GDM1 (cell line): ENCODE measurements at regions not wholly inside any gene's neighbourhood (a gene's known extent, or its start where the extent isn't known, plus 50 kb on each side); places are given as distances from the start of the nearest gene placed in this dataset.

Source experiments
- DNase-seq: peaks from one replicate; lab custom pipeline; 2025; lab: John Stamatoyannopoulos, UW

DNA sequence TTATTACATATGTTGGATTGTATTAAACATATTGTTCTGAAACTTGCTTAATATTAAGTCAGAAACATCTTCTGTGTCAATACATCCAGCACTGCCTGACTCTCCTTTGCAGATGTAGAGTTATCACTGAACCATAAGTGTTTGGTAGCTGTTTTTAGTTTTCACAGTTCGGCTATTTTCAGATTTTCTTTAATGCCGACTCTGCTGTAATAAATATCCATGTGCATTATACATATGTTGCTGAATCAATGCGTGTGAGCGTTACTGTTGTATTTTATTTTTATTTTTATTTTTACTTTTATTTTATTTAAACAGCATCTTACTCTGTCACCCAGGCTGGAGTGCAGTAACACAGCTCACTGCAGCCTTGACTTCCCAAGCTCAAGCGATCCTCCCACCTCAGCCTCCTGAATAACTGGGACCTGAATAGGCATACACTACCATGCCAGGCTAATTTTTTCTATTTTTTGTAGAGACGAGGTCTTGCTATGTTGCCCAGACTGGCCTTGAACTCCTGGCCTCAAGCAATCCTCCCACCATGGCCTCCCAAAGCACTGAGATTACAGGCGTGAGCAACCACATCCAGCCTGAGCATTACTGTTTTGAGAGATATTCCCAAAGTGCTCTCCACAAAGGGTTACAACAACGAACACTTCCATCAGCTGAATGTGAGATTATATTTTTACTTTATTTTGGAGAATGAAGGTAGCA is 50.7 kb upstream of the NOCT start:
- no peak for DNase-seq

DNA sequence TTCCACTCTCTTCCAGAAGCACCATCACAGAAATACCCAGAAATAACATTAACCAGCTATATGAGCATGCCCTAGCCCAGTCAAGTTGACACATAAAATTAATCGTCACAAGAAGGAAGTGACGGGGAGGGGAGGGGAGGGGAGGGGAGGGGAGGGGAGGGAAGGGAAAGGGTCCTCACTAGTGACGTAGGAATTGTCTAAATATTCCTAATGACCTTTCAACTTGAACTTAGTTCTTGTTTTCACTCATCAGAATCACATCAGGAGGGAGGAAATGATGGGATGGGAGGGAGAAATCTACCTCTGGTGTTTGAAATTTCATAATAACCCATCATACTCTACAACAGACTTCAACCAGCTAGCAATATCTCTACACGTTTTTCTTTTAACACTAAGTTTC is 52.2 kb upstream of the NOCT start:
- no peak for DNase-seq

DNA sequence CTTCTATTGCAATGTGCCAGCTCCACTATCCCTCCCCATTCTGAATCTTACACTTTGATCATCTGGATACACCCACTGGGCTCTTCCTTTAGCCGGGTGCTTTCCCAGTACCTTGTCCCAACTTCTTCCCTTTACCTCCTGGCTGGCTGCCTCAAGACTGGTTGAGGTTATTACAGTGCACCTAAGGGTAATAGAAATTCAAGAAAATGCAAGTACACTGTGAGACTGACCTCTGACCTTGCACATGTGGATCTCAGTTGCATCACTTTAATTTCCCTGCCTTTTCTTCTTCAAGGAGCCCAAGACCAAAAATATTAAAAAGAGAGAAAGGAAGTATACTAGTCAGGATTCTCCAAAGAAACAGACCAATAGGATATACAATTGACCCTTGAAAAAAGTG is 53.9 kb upstream of the NOCT start:
- no peak for DNase-seq

DNA sequence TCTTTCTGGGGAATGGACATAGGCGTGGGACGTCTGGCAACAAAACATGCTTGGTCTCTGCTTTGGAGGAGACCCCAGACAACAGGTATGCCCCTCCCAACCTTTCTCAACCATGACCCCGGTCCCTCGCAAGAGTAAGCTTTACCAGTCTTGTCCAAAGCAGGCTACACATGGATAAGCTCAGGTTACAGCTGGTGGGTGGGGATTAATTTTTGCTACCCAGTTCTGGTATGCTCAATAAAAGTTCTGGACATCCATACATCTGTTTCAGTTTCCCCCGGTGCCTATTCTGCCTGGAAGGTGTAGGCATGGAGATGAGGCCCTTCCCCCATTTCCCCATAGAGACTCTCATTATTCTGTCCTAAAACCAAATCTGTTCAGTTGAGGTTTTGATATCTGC is 54.5 kb upstream of the NOCT start:
- DNase-seq, result no peak

DNA sequence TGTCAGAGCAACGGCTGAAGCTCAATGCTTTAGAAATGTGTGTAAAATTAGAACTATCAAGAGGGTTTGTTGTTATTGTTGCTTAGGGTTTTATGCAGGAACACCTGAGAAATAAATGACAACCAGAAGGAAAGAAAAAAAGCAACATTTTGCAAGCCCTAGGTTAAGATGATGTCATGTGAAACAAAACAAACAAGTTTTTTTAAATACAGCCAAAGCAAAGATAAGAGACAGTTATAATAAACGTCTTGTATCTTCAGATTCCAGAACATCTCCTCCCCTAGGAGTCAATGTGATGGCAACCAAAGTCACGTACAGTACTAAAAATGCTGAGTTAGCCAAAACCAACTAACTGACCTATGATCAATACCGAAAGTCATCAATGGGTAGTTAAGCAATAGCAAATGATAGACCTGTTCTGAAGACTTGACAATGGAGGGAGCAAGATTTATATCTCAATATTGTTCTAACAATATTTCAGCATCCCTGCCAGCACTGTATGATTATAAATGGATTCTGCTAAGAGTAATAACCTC is 55.3 kb upstream of the NOCT start:
- no peak for DNase-seq

DNA sequence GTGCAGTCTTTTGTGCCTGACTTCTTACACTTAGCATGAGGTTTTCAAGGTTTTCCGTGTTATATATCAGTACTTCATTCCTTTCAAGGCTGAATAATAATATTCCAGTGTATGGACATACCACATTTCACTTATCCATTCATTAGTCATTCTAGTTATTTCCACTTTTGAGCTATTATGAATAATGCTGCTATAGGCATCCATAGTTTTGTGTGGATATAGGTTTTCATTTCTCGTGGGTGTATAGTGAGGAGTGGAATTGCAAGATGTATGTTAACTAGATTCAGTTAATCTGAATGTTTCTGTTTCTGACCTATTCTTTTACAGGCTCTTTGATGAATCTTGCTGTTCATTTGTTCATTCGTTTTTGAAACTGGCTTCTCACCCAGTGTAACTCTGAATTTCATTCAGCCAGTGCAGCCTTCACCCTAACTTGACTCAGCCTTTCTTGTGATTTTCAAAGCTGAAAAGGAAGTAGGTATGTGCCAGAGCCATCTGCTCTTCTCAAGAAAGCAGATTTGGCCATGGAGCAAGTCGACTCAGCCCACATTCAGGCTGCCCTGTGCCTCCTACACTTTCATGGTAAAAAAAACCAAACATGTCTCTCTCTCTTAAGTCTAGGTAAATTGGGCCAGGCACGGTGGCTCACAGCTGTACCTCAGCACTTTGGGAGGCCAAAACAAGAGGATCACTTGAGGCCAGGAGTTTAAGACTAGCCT is 56.3 kb upstream of the NOCT start:
- no peak for DNase-seq

DNA sequence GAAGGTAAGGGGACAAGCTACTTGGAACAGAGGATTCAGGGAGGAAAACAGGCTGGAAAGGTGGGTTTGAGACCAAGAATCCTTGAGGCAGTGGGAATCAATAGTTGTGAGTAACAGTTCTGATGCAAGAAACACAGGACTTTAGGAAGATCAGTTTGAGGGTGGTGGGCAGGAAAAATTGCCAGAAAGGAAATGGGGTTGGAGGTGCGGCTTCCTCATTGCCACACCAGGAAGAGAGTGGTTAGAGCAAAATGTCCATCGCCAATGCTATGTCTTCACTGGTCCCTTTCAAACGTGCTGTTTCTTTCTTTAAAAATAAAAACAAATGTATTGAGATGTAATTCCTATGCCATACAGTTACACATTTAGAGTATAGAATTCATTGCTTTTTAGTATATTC is 57.1 kb upstream of the NOCT start:
- peak; percentile 4 for DNase-seq

DNA sequence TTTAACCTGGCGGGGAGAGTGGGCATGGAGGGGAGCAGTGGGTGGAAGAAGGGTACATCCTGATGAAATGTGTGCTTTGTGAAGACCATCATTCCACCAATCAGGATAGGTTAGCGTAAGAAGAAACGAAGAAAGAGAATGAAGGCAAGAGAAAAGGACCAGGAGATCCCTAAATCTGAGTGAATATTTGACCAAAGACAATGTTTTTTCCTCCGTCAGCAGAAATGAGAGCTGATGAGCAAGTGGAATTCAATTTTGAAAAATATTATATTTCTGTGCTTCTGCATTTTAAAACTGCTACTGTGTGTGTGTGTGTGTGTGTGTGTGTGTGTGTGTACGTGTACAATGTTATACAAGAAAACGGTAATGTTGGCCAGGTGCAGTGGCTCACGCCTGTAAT is 58.3 kb upstream of the NOCT start:
- no peak for DNase-seq

DNA sequence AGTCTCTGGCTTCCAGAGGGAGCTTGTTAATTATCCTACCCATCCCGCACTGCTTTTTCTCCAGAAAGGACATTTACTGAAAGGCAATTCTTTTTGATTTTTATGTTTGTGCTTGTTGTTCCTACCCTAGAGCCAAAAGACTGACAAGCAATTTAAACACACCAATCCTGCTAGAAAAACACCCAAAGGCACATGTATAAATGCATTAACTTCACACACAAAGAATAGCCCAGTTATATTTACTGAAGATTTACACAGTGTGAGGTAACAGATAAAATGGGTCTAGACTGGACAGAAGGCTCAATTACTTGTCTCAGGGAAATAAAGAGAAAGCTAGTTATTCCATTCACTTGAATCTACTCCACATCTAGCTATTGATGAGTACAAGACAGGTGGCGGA is 61.2 kb upstream of the NOCT start:
- no peak for DNase-seq

DNA sequence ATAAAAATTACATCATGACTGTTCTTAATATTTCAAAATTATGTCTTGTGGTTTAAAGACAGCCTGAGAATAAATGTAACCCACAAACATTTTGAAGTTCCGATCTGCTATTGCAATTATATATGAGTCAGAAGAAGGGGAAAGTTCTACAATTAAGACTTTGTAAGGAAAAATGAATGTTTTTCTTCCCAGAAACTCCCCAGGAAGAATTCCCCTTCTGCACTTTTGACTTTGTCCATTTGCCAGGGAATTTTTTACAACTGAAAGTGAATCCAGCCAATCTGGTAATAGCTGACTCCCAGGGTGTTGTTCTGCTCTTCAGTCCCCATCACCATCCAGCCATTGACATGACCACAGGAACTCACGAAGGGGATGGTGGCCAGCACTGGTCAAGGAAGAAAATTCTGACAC is 61.6 kb upstream of the NOCT start:
- no peak for DNase-seq

DNA sequence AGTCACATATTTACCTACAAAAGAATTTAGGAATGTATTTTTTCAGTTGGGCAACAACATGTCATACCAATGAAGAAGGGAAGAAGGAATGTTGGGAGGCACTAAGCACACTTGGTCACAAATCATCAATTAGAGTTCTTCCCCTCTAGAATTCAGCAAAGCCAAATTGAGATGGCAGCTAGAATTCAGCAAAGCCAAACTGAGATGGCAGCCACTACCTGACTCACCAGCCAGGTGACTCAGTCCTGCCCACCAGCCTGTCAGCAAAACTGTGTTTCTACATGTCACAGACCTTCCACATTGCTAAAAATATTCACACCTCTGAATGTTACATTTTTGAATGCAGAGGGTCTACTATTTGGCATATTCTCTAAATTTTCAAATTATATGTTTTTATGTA is 63.2 kb upstream of the NOCT start:
- no peak for DNase-seq

DNA sequence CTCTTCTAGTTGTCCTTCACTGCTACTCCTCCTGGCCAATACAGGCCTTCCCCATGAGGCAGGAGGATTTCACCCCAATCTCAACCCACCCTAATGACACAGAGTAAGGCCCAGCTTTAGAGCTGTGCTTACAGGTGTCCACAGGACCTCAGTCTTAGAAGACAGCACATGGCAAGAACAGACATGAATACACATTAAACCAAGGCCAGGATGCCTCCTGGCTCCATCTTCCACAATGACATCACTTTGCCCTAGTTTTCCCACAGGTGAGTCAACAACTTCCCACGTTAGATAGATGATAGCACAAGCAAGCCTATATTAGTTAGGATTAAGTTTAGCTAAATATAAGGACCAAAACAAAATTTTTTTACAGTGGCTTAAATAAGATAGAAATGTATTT is 63.8 kb upstream of the NOCT start:
- no peak for DNase-seq

DNA sequence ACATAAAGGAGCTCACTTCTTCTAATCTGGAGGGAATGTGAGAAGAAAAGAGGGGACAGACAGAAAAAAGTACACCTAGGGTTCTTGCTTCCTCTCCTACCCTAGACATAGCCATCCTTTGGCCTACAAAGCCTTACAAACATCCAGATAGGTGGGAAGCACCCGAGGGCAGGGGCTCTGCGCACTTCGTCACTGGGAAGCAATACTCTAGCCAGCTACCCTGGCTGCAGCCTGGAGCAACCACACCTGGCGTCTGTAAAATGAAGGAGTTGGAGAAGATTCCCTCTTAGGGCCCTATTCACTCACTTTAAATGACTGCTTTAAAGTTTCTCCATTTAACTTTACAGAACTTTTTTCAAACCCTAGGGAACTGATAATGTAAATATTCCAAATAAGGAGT is 65.7 kb upstream of the NOCT start:
- no peak for DNase-seq

DNA sequence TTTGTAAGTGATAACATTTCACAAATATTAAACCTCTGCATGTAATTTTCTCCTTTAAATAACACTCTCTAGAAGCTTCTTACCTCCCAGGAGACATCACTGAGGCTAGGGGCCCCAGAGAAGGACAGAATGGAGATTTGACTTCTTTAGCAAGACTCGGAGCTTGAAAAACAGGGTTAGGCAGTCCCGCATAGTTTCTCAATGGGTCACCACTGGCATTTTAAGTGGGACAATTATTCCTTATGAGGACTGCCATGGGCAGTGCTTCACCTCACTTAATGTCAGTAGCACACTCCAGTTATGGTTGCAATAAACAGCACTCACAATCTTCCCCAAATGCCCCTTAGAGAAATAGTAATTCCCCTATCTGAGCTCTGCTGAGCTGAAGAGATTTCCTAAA is 66.7 kb upstream of the NOCT start:
- DNase-seq, result no peak

DNA sequence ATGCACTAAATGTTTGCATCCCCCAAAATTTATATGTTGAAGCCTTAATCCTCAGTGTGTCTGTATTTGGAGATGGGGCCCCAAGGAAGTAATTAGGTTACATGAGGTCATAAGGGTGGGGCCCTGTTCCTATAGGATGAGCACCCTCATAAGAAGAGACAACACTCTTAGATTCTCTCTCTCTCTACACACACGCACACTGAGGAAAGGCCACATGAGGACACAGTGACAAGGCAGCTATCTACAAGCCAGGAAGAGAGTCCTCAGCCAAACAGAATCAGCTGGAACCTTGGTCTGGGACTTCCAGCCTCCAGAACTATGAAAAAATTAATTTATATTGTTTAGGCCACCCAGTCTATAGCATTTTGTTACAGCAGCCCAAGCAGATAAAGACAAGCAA is 69.3 kb upstream of the NOCT start:
- no peak for DNase-seq

DNA sequence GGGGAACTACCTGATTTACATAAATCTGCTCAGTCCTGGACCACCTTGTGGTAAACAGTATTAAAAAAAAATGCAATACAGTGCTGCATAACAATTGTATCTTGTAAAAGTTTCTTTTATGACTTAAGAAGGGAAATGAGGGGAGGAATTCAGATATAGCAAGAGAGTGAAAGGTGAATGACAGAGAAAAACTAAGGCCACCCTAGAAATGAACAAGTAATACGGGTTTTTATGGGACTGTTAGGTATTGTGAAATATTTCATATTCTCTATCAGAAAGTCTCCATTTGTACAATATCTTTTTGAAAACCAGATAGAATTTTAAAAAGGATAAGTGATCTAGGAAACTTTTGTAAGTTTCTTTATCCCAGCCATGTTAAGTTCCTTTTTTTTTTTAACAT is 69.7 kb upstream of the NOCT start:
- DNase-seq, result no peak

DNA sequence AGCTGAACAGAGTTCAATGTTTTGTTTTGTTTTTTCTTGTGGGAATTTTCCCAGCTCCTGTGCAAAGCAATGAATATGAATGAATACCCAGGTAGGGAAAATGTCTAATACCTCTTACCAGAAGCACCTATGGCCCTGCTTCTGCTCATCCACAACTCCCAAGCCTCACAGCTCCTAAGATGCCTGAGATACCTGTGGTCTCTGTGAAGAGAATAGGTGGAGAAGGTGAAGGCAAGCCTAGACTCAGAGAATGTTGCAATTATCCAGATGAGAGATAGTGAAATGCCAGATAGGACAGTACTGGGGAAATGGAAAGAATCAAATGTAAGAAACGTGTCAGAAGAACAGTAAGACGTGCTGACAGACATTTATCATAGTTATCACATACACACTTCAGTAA is 70.2 kb upstream of the NOCT start:
- no peak for DNase-seq

DNA sequence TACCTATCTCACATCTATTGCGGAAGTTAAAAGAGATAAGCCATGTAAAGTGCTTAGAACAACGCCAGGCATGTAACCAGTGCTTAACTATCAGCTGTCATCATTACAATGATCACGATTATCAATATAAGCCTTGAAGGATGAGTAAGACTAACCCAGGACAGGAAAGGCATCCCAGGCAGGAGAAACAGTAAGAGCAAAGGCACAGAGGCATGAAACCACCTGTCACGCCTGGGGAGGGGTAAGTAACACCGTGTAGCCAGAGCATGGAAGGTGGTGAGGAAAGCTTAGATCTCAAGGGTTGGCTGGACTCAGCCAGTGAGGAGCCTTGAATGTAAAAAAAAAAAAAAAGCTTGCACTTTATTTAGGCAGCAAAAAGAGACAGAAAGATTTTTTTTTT is 71.7 kb upstream of the NOCT start:
- no peak for DNase-seq

DNA sequence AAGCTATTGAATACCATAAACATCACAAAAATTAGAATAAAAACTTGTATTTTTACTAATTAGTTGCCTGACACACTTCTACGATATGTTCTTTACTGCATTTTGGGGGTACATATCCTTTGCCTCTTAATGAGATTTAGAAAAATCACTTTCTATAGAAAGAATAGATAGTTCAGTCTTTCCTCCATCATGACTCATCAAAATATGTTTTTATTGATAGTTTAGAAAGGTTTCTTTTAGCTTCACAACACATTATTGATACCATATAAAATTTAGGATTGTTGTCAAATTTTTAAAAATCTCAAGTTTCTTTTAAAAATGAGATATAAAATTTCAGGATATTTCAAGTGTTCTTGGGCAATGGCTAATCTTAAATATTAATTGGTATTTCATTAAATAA is 74.5 kb upstream of the NOCT start:
- no peak for DNase-seq

DNA sequence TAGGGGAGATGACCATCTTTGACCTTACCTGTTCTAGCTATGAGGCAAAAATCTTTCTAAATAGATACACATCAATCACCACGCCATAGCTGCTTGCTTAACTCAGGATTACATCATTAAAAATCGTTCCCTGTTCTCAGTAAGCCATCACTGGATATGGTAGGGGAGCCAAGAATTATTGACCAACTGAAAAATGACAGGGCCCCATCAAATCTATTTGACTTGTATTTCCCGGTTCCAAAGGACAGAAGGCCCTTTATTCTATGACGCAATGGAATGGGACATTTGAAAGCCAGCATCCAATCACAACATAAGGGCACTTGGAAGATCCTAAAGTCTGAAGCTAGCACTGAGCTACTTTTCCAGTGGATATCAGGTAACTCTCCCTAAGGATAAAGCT is 75.6 kb upstream of the NOCT start:
- DNase-seq, result no peak

DNA sequence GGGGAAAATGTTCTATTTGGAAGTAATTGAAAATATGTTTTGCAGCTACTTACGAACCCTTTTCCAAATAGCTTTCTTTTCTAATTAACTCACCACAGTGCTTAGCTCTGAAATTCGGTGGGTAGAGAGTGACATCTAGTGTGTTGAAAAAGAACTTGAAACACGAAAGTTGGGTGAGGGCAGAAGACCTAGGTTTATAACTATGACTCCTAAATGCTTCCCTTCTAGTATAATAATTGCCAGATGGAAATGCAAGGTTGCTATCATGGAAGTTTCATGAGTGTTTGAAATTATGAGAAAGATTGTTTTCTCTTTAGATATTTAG is 77.3 kb upstream of the NOCT start:
- DNase-seq, result no peak

DNA sequence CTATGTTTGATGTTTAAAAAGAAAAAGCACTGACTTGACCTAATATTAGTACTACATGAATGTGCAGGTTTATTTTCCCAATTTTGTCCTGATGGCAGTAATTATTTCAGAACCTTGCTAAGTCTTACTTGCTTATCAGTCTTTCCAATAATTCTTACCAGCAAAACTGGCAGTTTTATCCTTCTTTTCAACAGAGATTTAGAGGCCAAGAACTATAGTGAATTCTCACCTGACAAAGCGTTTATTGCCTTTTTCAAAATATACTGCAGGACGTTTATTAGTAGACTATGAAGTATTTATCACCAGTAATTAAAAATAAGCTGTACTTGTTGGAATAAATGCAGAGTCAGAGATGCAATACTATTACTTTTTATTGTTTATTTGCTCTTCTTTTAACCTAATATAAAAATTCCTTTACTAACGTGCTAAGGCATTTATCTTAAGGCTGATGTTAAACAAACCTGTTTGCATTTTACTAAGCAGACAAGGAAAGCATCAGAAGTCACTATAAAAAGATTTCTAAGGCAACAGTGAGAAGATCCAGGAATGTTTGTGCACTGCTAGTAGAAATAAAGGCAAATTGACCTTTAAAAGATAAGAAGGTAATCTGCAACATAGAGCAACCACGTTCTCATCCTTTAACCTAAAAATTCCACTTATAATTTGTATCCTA is 80.3 kb upstream of the NOCT start:
- DNase-seq, result no peak

DNA sequence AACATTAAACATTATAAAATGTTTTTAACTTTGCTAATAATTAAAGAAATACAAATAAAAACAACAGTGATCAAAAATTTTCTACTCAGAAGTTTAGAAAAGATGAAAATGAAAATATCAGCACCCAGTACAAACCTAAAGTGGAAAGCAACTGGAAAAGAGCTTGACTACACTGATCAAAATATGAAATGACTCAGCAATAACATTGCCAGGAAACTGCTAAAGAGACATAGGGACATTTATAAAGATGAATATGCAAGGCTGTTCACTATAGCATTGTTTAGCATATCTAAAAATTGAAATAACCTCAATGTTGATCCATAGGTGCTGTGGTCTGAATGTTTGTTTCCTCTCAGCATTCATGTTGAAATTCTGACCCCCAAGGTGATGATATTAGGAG is 88.5 kb upstream of the NOCT start:
- no peak for DNase-seq
